AG09309 (cell line): ENCODE measurements at regions not wholly inside any gene's neighbourhood (a gene's known extent, or its start where the extent isn't known, plus 50 kb on each side); places are given as distances from the start of the nearest gene placed in this dataset.

Source experiments
- DNase-seq: peaks from one replicate; pipeline ENCODE4 v3.0.0-alpha.2; 2010; ENCODE audit warnings: low read depth
- H3K4me3 ChIP-seq: 2 replicates; pipeline ENCODE4 v1.5.1; 2011; ENCODE audit warnings: mild to moderate bottlenecking, low read depth, low read length, moderate library complexity; ENCODE audit not compliant: control insufficient read depth
- CTCF ChIP-seq: IDR thresholded peaks from 2 replicates; pipeline ENCODE4 v1.5.1; 2011; ENCODE audit warnings: mild to moderate bottlenecking, low read depth, low read length, inconsistent platforms; ENCODE audit not compliant: insufficient read depth, control insufficient read depth; ENCODE audit errors: missing control alignments

GRCh38 chr2:16308816-16309215, 356.8 kb downstream of the CYRIA start:
- H3K4me3 ChIP-seq = no peak overlapping the region

GRCh38 chr2:16304876-16305590, 360.6 kb downstream of the CYRIA start:
- no peak for DNase-seq
- no peak for TF ChIP-seq CTCF
- no peak overlapping the region for H3K4me3 ChIP-seq

More at GRCh38 chr2:16308816-16309215, 356.8 kb downstream of the CYRIA start:
- no peak for DNase-seq
- no peak for TF ChIP-seq CTCF

- TF ChIP-seq CTCF = no peak
- DNase-seq = no peak
- no peak overlapping the region for H3K4me3 ChIP-seq
These were observed 361.9 kb downstream of the CYRIA start for GRCh38 chr2:16303761-16304160.

- no peak overlapping the region for H3K4me3 ChIP-seq
- no peak for TF ChIP-seq CTCF
- no peak for DNase-seq
These were observed 362.4 kb downstream of the CYRIA start for GRCh38 chr2:16303273-16303577.

- no peak for DNase-seq
These were observed 362.3 kb downstream of the MYCN start for GRCh38 chr2:16302431-16303272.

GRCh38 chr2:16301961-16302360, 361.6 kb downstream of the MYCN start:
- TF ChIP-seq CTCF = no peak
- no peak overlapping the region for H3K4me3 ChIP-seq
- no peak for DNase-seq

More at GRCh38 chr2:16302431-16303272, 362.3 kb downstream of the MYCN start:
- TF ChIP-seq CTCF = no peak
- no peak overlapping the region for H3K4me3 ChIP-seq
